ENCODE measurements at regions not wholly inside any gene's neighbourhood (a gene's known extent, or its start where the extent isn't known, plus 50 kb on each side); places are given as distances from the start of the nearest gene placed in this dataset.
A peak's percentile ranks its signal among the peaks of the same experiment; 100 is the strongest.

DNA sequence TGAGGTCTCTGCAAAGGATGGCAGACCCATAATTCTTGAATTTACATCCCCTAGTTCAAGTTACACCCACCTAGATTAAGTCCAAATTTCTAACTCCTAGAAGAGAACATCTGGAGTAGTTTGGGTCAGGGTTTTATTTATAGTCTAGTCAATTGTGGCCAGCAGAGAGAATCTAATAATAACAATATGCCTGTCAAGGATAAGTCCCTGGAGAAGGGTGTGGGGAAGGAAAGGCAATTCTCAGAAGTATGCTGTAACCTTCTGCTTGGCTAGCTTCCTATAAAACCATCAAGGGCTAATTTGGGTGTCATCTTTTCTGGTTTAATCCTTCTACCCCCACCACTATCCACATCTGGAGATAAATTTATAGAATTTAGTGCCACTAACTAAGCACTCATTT is 52.8 kb upstream of the SEMA3E start:
- TF ChIP-seq, protein P1, sequence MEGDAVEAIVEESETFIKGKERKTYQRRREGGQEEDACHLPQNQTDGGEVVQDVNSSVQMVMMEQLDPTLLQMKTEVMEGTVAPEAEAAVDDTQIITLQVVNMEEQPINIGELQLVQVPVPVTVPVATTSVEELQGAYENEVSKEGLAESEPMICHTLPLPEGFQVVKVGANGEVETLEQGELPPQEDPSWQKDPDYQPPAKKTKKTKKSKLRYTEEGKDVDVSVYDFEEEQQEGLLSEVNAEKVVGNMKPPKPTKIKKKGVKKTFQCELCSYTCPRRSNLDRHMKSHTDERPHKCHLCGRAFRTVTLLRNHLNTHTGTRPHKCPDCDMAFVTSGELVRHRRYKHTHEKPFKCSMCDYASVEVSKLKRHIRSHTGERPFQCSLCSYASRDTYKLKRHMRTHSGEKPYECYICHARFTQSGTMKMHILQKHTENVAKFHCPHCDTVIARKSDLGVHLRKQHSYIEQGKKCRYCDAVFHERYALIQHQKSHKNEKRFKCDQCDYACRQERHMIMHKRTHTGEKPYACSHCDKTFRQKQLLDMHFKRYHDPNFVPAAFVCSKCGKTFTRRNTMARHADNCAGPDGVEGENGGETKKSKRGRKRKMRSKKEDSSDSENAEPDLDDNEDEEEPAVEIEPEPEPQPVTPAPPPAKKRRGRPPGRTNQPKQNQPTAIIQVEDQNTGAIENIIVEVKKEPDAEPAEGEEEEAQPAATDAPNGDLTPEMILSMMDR (IDR thresholded peaks at IDR 0.05; ENCODE audit: unreplicated experiment in 3 of 3), result no peak
- H3K4me3 Mint-ChIP-seq, result no peak overlapping the region
- peaks cover 14% of the 10 kb centered on the region for H3K4me1 Mint-ChIP-seq
- peak overlapping the region; percentile 75 to 82 (median 78) for H3K27ac Mint-ChIP-seq
- H3K36me3 Mint-ChIP-seq (ENCODE audit: low read depth), result peaks cover 4% of the 10 kb centered on the region
- H3K27me3 Mint-ChIP-seq (ENCODE audit: low read depth), result no peaks in the 10 kb centered on the region
- H3K9me3 Mint-ChIP-seq, result no peaks in the 10 kb centered on the region

Data from nephron (organoid).